HG03378 (cell line): ENCODE measurements at regions not wholly inside any gene's neighbourhood (a gene's known extent, or its start where the extent isn't known, plus 50 kb on each side); places are given as distances from the start of the nearest gene placed in this dataset.
"Not testable (repeated sequence)": the region's sequence is repeated elsewhere in the genome, so short reads cannot be mapped to it uniquely, and the experiment has no call there.

Source experiments
- ATAC-seq: cut with Tn5 transposase; IDR thresholded peaks from one replicate; pipeline ENCODE4 v1.9.1; 2021; ENCODE audit warnings: mild to moderate bottlenecking, moderate library complexity; ENCODE audit not compliant: unreplicated experiment

DNA sequence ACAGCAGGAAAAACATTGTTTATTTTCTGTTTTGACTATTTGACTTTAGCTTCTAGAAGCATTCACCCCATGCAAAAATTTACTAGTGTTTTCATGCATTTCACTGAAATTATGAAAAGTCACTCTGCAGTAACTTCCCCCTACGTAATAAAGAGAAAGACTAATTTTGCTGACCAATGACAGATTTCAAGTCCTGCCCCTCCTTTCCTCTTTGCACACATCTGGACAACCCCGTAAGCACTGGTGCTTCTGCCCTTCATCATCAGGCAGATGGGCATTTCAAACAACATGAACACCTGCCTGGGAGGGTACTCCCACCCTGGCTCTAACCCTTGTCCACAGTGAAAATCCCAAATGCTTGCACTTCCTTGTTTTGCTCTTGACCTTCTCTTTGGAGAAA is 815.0 kb upstream of the ID2 start:
- no peak for ATAC-seq

DNA sequence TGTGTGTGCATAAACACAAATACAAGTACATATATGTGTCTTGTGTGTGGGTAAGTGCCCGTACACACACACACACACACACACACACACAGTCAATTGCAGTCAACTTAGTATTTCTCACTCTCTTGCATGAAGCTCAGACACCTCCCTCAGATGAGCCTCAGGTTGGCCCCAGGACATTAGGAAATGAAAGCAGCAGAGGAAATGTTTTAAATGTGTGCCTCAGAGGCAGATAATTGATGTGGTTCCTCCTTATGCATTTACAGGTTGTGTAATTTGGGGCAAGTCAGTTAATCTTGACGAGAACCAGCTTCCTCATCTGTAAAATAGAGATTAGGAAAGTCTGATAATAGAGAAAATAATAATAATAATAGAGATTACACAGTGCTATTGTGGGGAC is 814.0 kb upstream of the ID2 start:
- no peak for ATAC-seq

- ATAC-seq: no peak
Observed at GRCh38 chr2:7868836-7869235, 813.0 kb upstream of the ID2 start.

GRCh38 chr2:7876445-7876844 is 805.4 kb upstream of the ID2 start:
- not testable (repeated sequence) for ATAC-seq

DNA sequence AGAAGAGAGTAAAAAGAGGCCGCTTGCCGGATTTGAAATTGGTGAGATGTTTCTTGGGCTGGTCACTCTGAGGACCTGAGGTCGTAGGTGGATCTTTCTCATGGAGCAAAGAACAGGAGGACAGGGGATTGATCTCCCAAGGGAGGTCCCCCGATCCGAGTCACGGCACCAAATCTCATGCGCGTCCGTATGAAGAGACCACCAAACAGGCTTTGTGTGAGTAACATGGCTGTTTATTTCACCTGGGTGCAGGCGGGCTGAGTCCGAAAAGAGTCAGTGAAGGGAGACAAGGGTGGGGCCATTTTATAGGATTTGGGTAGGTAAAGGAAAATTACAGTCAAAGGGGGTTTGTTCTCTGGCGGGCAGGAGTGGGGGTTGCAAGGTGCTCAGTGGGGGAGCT is 803.6 kb upstream of the ID2 start:
- not testable (repeated sequence) for ATAC-seq

DNA sequence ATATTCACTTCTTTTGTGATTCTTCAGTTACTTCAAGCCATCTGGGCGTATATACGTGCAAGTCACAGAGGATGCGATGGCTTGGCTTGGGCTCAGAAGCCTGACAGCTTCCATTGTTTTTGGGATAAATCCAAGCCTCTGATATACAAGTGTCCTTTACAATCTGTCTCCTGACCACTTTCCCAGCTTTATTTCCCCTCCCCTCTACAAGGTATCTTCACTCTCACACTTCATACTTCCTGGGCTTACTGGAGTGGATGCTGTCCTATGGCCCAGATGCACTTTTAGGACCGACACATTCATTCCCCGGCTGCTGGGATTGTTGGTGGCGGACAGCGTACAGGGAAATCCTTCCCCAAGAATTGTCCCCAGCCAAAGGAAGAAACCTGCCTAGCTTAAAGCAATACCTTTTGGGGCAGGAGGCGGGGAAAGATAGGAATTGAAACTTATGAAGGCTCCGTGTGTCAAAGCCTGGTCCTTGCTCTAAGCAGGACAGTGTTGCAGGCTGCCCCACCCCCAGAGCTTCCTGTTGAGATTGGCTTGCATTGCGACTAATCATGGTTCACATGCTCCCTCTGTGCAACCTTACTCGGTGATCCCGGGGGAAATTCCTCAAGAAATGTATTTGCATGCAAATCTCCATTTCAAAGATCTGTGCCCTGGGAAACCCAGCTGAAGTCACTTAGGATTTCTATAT is 802.9 kb upstream of the ID2 start:
- ATAC-seq: no peak

DNA sequence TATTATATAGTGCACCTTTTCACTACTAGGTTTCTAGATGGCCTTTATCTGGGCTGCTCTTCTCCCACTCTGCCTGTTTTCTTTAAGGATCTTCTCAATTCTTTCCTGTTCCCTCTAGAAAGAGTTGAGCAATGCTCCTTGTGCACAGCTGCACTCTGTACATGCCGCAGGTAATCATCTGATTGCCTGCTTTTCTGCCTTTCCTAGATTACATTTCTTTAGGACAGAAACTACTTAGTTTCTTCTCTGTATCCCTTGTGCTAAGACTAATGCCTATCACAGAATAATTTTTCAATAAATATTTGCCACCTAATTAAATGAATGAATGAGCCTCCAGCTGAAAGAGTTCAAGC is 802.4 kb upstream of the ID2 start:
- ATAC-seq: no peak

GRCh38 chr2:7880126-7880525 is 801.7 kb upstream of the ID2 start:
- ATAC-seq: no peak

- no peak for ATAC-seq
Observed at GRCh38 chr2:7880566-7880965, 801.3 kb upstream of the ID2 start.

- ATAC-seq: no peak
Observed at GRCh38 chr2:7881063-7881462, 800.8 kb upstream of the ID2 start.

DNA sequence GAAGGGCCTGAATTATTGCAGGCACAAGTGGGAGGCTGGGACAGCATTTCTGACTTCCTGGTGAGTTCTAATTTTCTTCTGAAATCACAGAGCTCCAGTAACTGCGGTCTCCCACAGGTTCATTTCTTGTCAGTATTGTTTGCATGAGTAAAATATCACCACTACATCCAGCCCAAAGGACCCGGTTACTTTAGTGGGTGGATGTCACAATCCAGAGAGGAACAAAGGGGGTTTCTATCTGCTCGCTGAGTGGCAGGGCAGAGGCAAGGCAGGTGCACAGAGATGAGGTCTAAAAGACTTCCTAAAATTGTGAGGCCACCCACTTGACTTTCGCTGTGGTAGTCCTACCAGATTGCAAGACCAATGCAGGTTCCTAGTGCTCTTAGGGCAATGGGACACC is 800.4 kb upstream of the ID2 start:
- no peak for ATAC-seq

DNA sequence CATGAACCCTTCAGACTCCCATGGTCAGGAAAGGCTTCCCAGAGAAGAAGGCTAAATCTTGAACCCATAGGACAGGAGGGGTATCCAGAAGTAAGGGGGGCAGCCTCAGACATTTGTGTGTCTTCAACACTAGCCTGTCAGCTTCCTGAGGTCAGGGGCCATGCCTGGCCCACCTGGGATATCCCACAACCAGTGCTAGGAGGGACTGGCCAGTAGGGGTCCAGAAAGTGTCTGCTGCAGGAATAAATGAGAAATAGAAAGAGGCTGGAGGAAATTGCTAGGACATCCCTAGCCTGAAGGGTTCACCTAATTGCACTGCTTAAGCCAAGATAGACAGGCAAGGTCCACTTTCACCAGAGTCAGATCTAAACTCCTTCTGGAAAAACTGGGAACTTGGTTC is 799.6 kb upstream of the ID2 start:
- no peak for ATAC-seq

GRCh38 chr2:7884338-7884737 is 797.5 kb upstream of the ID2 start:
- ATAC-seq: no peak

DNA sequence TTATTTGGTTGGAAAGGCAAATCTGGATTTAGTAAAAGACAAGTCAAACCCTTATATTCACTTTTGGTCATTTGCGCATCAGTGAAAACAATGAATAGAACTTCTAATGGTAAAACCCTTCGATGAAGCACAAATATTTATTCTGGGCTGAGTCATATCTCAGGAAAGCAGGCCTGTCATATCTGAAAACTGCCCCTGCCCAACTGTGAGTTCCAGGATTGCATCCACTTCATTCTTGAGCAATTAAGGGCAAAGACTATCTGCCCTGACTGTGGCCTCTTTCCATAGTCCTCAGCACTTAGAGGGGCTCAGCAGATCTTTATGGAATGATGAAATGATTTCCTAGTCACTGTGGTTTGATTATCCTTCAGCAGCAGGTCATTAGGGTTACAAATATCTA is 795.2 kb upstream of the ID2 start:
- no peak for ATAC-seq

- ATAC-seq: no peak
Observed at GRCh38 chr2:7887441-7887840, 794.4 kb upstream of the ID2 start.

DNA sequence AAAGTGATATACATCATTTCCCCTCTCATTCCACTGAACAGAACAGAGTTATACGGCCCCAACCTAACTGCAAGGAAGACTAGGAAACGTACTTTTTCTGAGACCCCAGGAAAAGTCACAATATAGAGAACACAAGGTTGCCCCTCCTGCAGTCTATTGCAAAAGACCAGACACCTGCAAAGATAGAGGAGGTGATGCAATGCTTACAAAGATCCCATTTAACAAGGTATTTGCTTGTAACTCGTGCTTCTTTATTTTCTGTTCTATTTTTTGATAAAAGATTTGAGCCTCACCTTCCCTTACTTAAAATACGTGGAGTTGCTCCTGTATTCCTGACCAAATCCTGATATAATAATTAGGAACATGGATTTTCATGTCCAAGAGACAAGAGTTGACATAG is 793.0 kb upstream of the ID2 start:
- no peak for ATAC-seq

- ATAC-seq: no peak
Observed at GRCh38 chr2:7891312-7891711, 790.5 kb upstream of the ID2 start.

- ATAC-seq: no peak
Observed at GRCh38 chr2:7895289-7895688, 786.6 kb upstream of the ID2 start.

DNA sequence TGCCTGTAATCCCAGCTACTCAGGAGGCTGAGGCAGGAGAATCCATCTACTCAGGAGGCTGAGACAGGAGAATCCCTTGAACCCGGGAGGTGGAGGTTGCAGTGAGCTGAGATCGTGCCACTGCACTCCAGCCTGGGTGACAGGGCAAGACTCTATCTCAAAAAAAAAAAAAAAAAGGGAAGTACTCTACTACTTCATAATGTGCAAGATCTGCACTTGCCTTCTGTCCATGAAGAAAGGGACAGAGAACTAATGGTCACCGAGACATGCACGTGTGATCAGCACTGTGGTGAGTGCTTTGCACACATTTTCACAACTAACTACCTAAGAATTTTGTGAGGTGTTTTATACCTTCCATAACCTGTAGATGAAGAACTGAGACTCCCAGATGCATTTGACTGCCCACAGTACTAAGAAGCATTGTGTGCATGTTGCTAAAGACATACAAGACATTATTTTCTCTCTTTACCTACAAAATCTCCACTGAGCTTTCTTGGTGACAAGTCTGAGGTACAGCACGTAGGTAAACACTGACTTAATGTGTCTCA is 784.8 kb upstream of the ID2 start:
- no peak for ATAC-seq

- no peak for ATAC-seq
Observed at GRCh38 chr2:7899241-7899640, 782.6 kb upstream of the ID2 start.

- no peak for ATAC-seq
Observed at GRCh38 chr2:7899923-7900322, 781.9 kb upstream of the ID2 start.

- ATAC-seq: no peak
Observed at GRCh38 chr2:7900593-7900992, 781.3 kb upstream of the ID2 start.

- ATAC-seq: no peak
Observed at GRCh38 chr2:7902251-7902765, 779.5 kb upstream of the ID2 start.
